GM23338 (cell line): ENCODE measurements at regions not wholly inside any gene's neighbourhood (a gene's known extent, or its start where the extent isn't known, plus 50 kb on each side); places are given as distances from the start of the nearest gene placed in this dataset.

Experiments used
- ATAC-seq: fragments of 200-7000 bp; cut with Tn5 transposase; 3 replicates; pipeline ENCODE4 v1.9.1; 2020
- DNase-seq: peaks from one replicate; pipeline ENCODE4 v3.0.0-alpha.2; 2015; ENCODE audit warnings: low spot score
- H2AFZ ChIP-seq: fragments of 200-600 bp; sonication (generic); 2 replicates; pipeline ENCODE4 v1.8.0; 2016; ENCODE audit warnings: antibody characterized with exemption, mild to moderate bottlenecking, moderate library complexity
- H3F3A ChIP-seq: fragments of 200-600 bp; sonication (generic); replicated peaks from 2 replicates; pipeline ENCODE4 v1.8.0; 2017; ENCODE audit warnings: antibody characterized with exemption, mixed run types, low read depth
- H3K27ac ChIP-seq: fragments of 200-600 bp; sonication (generic); 2 replicates; pipeline ENCODE4 v1.6.1; 2016; ENCODE audit warnings: low read depth
- H3K27me3 ChIP-seq: fragments of 200-600 bp; sonication (generic); 2 replicates; pipeline ENCODE4 v1.8.0; 2016; ENCODE audit warnings: mild to moderate bottlenecking, mixed run types, moderate library complexity; ENCODE audit not compliant: insufficient read depth
- H3K36me3 ChIP-seq: fragments of 200-600 bp; sonication (generic); 2 replicates; pipeline ENCODE4 v1.8.0; 2016; ENCODE audit warnings: mild to moderate bottlenecking; ENCODE audit not compliant: insufficient read depth
- H3K4me1 ChIP-seq: fragments of 200-600 bp; sonication (generic); 2 replicates; pipeline ENCODE4 v1.8.0; 2016; ENCODE audit warnings: mild to moderate bottlenecking, moderate library complexity; ENCODE audit not compliant: insufficient read depth
- H3K4me2 ChIP-seq: fragments of 200-600 bp; sonication (generic); 2 replicates; pipeline ENCODE4 v1.7.1; 2017; ENCODE audit warnings: mixed run types
- H3K4me3 ChIP-seq: fragments of 200-600 bp; sonication (generic); 2 replicates; pipeline ENCODE4 v1.6.1; 2016; ENCODE audit warnings: mixed run types
- H3K79me2 ChIP-seq: fragments of 200-600 bp; sonication (generic); replicated peaks from 2 replicates; pipeline ENCODE4 v1.8.0; 2017; ENCODE audit warnings: mild to moderate bottlenecking; ENCODE audit not compliant: insufficient read depth
- H3K9me2 ChIP-seq: fragments of 200-600 bp; sonication (generic); 2 replicates; pipeline ENCODE4 v1.8.0; 2017; ENCODE audit not compliant: insufficient read depth
- H4K20me1 ChIP-seq: fragments of 200-600 bp; sonication (generic); replicated peaks from 2 replicates; pipeline ENCODE4 v1.8.0; 2017; ENCODE audit warnings: mild to moderate bottlenecking; ENCODE audit not compliant: insufficient read depth
- H3K27ac Mint-ChIP-seq: 2 replicates; pipeline ENCODE4 v1.8.0; 2020; ENCODE audit warnings: inconsistent platforms, mild to moderate bottlenecking, moderate library complexity, mixed read lengths
- H3K27me3 Mint-ChIP-seq: 3 replicates; pipeline ENCODE4 v1.8.0; 2022; ENCODE audit warnings: low read depth, mild to moderate bottlenecking, moderate library complexity, mixed read lengths, inconsistent platforms; ENCODE audit not compliant: insufficient read depth, poor library complexity
- H3K36me3 Mint-ChIP-seq: 3 replicates; pipeline ENCODE4 v1.8.0; 2021; ENCODE audit warnings: low read depth, mild to moderate bottlenecking, inconsistent platforms, moderate library complexity, mixed read lengths
- H3K4me1 Mint-ChIP-seq: 3 replicates; pipeline ENCODE4 v1.8.0; 2020; ENCODE audit warnings: mild to moderate bottlenecking, inconsistent platforms, mixed read lengths
- H3K4me3 Mint-ChIP-seq: 3 replicates; pipeline ENCODE4 v1.8.0; 2021; ENCODE audit warnings: moderate library complexity, mild to moderate bottlenecking, inconsistent platforms, mixed read lengths
- H3K9me3 Mint-ChIP-seq: 3 replicates; pipeline ENCODE4 v1.8.0; 2020; ENCODE audit warnings: moderate library complexity, mild to moderate bottlenecking, inconsistent platforms, mixed read lengths
- CREB1 ChIP-seq: fragments of 250-450 bp; sonication (Bioruptor Pico); IDR thresholded peaks from 2 replicates; pipeline ENCODE4 v1.5.0; 2020; ENCODE audit warnings: low read depth, mild to moderate bottlenecking, moderate library complexity
- NANOG ChIP-seq: IDR thresholded peaks from 2 replicates; pipeline ENCODE4 v1.6.1; 2016; ENCODE audit warnings: antibody characterized with exemption, borderline replicate concordance
- POLR2AphosphoS5 ChIP-seq: IDR thresholded peaks from 2 replicates; pipeline ENCODE4 v1.6.1; 2016; ENCODE audit warnings: antibody characterized with exemption, low read depth
- ZNF331 ChIP-seq: fragments of 250-450 bp; sonication (Bioruptor Pico); IDR thresholded peaks from 2 replicates; pipeline ENCODE4 v1.5.0; 2020; ENCODE audit warnings: low read depth, mild to moderate bottlenecking, moderate library complexity
- ZNF462 ChIP-seq: fragments of 250-450 bp; sonication (Bioruptor Pico); IDR thresholded peaks from 2 replicates; pipeline ENCODE4 v1.5.0; 2020; ENCODE audit warnings: mild to moderate bottlenecking, moderate library complexity
- TF ChIP-seq, protein P1 (sequence below), 2 experiments: fragments of 200-600 bp in 1 of 2; sonication (generic) in 1 of 2; conservative IDR thresholded peaks; 2 replicates each; pipeline versions ENCODE4 v1.5.1 to v1.6.1; 2016 to 2017; ENCODE audit warnings: antibody characterized with exemption in 2 of 2, low read depth in 2 of 2, mild to moderate bottlenecking in 2 of 2, moderate library complexity in 1 of 2

GRCh38 chr6:102549221-102549874, 1155.8 kb downstream of the GRIK2 start (continued):
- TF ChIP-seq ZNF462 (CRISPR knock-in tag) (no peak), NANOG (no peak), POLR2AphosphoS5 (no peak), CREB1 (CRISPR knock-in tag) (no peak), ZNF331 (CRISPR knock-in tag) (no peak)
- TF ChIP-seq, protein P1, sequence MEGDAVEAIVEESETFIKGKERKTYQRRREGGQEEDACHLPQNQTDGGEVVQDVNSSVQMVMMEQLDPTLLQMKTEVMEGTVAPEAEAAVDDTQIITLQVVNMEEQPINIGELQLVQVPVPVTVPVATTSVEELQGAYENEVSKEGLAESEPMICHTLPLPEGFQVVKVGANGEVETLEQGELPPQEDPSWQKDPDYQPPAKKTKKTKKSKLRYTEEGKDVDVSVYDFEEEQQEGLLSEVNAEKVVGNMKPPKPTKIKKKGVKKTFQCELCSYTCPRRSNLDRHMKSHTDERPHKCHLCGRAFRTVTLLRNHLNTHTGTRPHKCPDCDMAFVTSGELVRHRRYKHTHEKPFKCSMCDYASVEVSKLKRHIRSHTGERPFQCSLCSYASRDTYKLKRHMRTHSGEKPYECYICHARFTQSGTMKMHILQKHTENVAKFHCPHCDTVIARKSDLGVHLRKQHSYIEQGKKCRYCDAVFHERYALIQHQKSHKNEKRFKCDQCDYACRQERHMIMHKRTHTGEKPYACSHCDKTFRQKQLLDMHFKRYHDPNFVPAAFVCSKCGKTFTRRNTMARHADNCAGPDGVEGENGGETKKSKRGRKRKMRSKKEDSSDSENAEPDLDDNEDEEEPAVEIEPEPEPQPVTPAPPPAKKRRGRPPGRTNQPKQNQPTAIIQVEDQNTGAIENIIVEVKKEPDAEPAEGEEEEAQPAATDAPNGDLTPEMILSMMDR (conservative IDR thresholded peaks at IDR 0.05; ENCODE audit: low read depth in 2 of 2) = no peak

- H3K4me1 ChIP-seq = no peaks in the 10 kb centered on the region
- Mint-ChIP-seq H3K4me3 (no peak overlapping the region), H3K36me3 (no peaks in the 10 kb centered on the region), H3K27ac (no peak overlapping the region), H3K9me3 (no peaks in the 10 kb centered on the region), H3K4me1 (no peaks in the 10 kb centered on the region), H3K27me3 (no peaks in the 10 kb centered on the region)
- H2AFZ ChIP-seq = no peak overlapping the region
- no peaks in the 10 kb centered on the region for H3F3A ChIP-seq
- no peaks in the 10 kb centered on the region for H3K36me3 ChIP-seq
- no peak overlapping the region for H3K4me3 ChIP-seq
- no peaks in the 10 kb centered on the region for H3K79me2 ChIP-seq
- H4K20me1 ChIP-seq = no peaks in the 10 kb centered on the region
- H3K27ac ChIP-seq = no peak overlapping the region
- no peak for ATAC-seq
- H3K27me3 ChIP-seq = no peaks in the 10 kb centered on the region
- no peaks in the 10 kb centered on the region for H3K9me2 ChIP-seq
- H3K4me2 ChIP-seq = no peak overlapping the region
- DNase-seq = no peak
- no peak for TF ChIP-seq CREB1 (CRISPR knock-in tag)
- TF ChIP-seq, protein P1 (conservative IDR thresholded peaks at IDR 0.05; ENCODE audit: low read depth in 2 of 2) = no peak
These were observed 1131.8 kb downstream of the GRIK2 start for GRCh38 chr6:102525336-102525735.
